ENCODE measurements at regions not wholly inside any gene's neighbourhood (a gene's known extent, or its start where the extent isn't known, plus 50 kb on each side); places are given as distances from the start of the nearest gene placed in this dataset.
"Not testable (repeated sequence)": the region's sequence is repeated elsewhere in the genome, so short reads cannot be mapped to it uniquely, and the experiment has no call there.

DNA sequence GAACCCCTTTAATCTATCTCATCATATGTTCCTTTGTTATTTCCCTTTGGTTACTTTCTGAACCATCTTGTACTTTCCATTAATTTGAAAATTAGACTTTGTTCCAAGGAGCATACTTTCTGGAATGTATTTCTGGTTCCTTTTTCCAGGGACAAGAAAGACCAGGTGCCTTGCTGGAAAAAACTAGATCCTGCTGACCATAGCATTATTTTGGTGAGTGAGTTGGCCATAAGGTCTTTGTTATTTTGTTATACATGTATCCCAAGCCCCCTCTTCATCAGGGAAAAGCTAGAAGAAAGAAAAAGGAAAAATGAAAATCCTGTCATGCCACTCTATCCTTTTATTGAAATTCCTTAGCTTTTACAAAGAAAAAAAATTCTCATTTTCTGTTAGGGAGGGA, 228.1 kb upstream of the TFPI start:
- H3K4me3 ChIP-seq (ENCODE audit: low read depth, low read length): no peak overlapping the region
- TF ChIP-seq, protein P1, sequence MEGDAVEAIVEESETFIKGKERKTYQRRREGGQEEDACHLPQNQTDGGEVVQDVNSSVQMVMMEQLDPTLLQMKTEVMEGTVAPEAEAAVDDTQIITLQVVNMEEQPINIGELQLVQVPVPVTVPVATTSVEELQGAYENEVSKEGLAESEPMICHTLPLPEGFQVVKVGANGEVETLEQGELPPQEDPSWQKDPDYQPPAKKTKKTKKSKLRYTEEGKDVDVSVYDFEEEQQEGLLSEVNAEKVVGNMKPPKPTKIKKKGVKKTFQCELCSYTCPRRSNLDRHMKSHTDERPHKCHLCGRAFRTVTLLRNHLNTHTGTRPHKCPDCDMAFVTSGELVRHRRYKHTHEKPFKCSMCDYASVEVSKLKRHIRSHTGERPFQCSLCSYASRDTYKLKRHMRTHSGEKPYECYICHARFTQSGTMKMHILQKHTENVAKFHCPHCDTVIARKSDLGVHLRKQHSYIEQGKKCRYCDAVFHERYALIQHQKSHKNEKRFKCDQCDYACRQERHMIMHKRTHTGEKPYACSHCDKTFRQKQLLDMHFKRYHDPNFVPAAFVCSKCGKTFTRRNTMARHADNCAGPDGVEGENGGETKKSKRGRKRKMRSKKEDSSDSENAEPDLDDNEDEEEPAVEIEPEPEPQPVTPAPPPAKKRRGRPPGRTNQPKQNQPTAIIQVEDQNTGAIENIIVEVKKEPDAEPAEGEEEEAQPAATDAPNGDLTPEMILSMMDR (IDR thresholded peaks at IDR 0.05; ENCODE audit: low read depth, low read length): no peak

DNA sequence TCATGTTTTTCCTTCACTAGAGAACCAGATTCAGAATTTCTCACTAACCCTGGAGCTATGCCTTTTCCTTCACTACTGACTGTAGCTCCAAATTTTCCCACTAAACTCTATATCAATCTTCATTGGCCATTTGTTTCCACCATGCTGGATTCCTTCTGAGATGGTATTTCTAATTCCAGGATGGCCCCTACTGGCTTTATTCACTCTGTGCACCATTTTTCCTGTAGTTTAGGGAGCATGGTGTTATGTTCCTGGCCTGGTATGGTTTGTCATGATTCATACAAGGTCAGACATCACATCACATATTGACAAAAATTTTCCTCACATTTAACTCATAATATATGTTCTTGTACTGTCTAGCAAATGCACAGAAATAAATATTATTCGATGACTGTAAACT, 229.2 kb upstream of the TFPI start:
- TF ChIP-seq, protein P1 (IDR thresholded peaks at IDR 0.05; ENCODE audit: low read depth, low read length): no peak
- no peak overlapping the region for H3K4me3 ChIP-seq (ENCODE audit: low read depth, low read length)

GRCh38 chr2:187784138-187784537, 229.9 kb upstream of the TFPI start:
- H3K4me3 ChIP-seq (ENCODE audit: low read depth, low read length): not testable (repeated sequence)

DNA sequence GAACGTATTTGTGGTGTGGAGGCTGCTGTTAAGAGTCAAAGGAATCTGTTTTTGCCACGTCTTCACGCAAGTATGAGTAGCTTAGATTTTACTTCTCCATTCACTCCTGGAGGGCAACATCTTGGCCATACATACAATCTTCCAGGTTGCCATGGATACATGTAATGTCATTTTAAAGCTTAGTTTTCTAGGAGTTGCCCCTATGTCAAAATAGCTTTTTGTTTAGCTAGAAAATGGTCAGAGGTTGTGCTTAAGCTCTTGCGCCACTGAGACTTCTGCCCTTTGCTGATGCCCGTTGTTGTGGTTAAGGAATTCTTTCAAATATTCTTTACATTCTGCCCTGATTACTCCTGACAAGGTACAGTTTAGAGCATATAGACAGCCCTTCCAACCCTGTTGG, 245.4 kb upstream of the TFPI start:
- TF ChIP-seq, protein P1 (IDR thresholded peaks at IDR 0.05; ENCODE audit: low read depth, low read length): no peak
- H3K4me3 ChIP-seq (ENCODE audit: low read depth, low read length): no peak overlapping the region

DNA sequence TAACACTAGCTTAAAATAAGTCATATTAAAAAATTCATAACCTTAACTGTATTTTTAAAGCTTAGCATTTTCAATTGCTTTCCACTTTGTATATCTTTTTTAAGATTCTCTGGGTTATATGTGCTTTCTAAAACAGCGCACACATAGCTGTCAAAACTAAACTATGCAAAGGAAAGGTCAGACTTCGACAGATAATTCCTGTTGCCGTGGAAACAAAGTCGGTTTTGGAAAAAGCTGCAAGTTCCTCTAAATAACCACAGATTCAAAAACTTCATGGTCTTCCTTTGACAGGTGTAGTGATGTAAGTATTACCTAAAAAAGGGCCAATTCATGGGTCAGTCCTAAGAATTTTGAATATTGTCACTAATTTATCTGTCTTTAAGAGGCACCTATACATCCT, 249.6 kb upstream of the TFPI start:
- no peak overlapping the region for H3K4me3 ChIP-seq (ENCODE audit: low read depth, low read length)
- TF ChIP-seq, protein P1 (IDR thresholded peaks at IDR 0.05; ENCODE audit: low read depth, low read length): no peak

DNA sequence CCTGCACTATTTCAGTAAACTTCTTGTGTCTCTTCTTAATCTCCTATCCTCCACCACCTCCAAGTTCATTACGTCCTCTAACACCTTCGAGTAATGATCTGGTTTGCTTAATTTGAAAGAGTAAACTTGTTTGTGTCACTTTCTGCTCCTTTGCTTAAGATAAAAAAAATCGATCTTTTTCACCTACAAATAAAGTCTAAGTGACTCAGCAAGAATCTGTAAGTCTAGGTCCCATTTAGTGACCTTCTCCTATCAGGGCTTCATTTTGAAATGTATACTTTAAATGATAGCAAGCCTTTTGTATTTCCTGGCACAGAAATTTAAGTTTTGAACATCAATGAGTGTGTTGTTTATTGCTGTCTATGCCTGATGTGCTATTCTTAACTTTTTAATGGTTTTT, 260.9 kb upstream of the TFPI start:
- TF ChIP-seq, protein P1 (IDR thresholded peaks at IDR 0.05; ENCODE audit: low read depth, low read length): no peak
- H3K4me3 ChIP-seq (ENCODE audit: low read depth, low read length): no peak overlapping the region

DNA sequence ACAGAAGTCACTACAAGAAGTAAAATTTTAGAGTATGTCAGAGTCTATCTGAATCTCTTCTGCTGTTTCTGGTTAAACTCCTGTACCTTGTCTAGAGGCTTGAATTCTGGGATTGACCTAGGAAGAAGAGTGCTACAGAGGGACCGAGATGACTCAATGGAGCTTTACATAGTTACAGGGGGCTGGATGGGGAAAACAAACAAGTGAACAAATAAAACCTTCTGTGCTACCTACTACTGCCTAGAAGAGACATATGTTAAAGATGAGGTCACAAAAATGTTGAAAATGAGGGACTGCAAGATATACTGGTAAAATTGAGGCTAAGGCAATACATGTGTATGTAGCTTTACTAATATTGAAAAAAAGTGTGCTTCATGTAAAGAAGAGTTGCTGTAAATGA, 265.4 kb upstream of the TFPI start:
- TF ChIP-seq, protein P1 (IDR thresholded peaks at IDR 0.05; ENCODE audit: low read depth, low read length): no peak
- H3K4me3 ChIP-seq (ENCODE audit: low read depth, low read length): no peak overlapping the region

- no peak overlapping the region for H3K4me3 ChIP-seq (ENCODE audit: low read depth, low read length)
- TF ChIP-seq, protein P1 (IDR thresholded peaks at IDR 0.05; ENCODE audit: low read depth, low read length): no peak
Measured at GRCh38 chr2:187825108-187825507, 270.9 kb upstream of the TFPI start.
